ENCODE measurements at regions not wholly inside any gene's neighbourhood (a gene's known extent, or its start where the extent isn't known, plus 50 kb on each side); places are given as distances from the start of the nearest gene placed in this dataset.

DNA sequence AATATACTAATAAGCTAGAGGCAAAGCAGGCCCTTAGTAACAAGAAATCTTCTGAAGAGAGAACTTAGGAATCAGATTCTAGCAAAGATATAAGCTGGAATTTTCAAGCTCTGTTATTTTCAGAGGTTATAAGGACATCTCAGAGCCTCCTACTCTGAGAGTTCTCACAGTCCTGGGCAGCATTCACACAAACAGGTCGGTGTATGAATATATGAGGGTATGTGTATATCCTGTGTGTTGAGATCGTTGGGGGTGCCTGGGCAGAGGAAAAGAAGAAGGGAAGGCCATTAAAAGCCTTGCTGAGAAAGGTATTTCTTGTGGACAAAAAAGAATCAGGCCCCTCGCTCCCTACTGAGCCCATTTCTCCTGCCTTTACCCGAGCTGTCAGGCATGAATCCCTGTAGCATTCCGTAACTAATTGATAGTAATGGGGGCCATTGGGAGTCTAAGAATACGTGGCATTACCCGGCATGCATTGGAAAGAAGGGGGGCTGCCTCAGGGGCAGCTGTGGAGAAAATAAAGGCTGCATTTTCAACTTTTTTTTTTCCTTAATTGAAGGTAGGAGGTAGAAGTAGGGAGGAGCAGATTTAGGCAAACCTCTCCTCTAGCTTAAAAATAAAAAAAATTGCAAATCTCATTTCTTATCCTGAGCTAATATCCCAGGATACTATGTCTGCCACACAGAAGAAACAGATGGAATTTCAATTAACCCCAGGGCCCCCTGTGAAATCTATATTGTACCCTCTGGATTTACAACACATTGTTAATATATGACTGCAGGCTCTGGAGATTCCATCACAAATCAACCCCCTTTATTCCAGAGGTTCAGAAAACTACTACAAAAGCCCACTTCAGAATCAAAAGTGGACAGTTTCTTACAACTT lies 103.8 kb downstream of the GTPBP8 start:
- DNase-seq = no peak

- no peak for DNase-seq
Observed at GRCh38 chr3:113096188-113096892, 105.6 kb downstream of the GTPBP8 start.

DNA sequence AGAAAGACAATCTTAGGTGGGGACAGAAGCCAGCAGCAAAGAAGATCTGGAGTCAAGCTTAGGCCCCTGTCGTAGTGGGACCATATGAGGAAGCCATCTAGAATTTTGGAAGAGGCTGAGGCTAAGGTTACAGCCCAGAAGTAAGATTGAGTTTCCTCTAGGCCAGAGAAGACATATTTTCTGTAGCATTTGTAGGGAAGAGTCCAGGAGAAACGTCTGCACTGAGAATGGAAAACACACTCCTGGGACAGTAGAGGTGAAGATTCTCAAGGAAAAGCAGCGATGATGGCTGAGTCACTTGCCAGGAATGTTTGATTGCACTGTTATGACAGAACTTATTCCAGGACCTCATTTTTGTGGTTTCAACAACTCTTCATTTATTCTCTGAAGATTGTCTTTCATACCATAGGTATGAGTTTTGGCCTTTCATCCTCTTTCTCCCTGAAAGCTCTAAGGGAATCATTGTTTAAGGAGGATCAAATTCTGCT lies 107.2 kb downstream of the GTPBP8 start:
- no peak for DNase-seq

DNA sequence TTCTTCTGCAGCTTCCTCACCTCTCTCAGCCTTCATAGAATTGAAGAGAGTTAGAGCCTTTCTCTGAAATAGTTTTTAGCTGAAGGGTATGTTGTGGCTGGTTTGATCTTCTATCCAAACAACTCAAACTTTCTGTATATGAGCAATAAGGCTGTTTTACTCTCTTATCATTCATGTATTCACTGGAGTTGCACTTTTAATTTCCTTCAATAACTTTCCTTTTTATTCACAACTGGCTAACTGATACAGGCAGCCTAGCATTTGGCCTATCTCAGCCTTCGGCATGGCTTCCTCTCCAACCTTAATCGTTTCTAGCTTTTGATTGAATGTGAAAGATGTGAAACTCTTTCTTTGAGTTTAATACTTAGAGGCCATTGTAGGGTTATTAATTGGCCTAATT lies 109.3 kb downstream of the GTPBP8 start:
- DNase-seq = no peak

DNA sequence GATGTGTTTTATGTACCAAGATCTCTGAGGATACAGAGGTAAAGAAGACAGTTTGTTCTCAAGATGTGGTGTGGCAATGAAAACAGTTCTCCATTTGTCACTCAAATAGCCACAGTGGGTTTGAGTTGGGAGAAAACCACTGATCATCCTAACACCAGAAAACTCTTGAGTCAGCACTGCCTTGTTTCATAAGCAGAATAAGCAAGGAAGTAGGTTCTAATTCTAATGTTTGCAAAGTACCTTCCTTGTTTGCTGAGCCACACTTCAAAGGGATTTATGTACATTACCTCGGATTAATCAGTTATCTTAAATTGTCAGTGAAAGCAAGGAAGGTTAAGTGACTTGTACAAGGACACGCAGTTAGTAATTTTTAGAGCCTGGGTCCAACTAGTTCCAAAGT lies 107.8 kb upstream of the BOC start:
- DNase-seq = no peak

DNA sequence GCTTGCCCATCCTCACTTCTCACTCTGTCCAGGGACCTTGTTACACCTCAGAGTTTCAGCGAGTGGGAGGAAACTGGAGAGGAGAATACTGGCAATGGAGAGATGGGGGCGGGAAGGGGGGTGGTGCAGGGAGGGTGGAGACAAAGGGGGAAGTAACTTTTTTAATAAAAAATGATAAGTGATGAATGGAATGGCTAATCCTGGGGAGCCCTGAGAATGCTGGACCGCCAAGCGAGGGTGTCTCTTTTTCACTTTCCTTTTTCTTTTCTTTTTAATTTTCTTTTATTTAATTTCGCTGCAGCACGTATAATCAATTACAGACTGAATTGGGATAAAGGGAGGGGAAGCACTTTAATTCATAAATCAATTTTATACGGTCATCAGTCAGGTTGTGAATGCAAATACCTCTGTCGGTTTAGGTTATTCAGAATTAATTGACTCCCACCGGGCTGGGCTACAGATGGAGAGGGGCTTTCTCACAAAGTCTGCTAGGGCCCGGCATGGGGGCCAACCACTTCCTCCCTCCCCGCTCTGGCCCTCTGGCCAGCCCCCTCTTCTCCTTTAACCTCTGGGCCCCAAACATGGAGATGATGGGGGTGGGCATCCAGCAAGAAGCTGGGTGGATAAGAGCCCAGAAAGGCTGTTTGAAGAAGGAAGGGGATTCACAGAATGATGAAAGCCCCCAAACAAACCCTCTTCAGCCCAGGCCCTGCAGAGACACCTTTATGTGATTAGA lies 106.8 kb upstream of the BOC start:
- no peak for DNase-seq

DNA sequence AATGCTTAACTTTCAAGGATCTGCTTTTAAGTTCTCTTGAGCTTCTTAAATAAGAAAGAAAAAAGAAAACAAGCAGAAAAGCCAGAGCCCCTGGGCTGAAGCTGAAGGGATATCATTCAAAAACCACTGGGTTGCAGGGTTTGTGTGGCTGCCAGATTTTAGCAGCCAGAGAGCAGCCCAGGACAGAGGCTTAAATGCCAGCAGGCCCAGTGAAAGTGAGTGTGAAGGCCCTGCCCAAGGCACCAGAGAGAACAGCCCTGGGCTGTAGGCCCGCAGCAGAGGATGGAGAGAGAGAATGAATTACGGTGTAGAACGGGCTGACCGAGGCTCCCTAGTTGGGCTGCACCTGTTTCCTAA lies 106.3 kb upstream of the BOC start:
- peak in 33 of 56 donors; percentile 1 to 72 (median 18) for DNase-seq

- DNase-seq = no peak
Observed at GRCh38 chr3:113105966-113106660, 105.2 kb upstream of the BOC start.

DNA sequence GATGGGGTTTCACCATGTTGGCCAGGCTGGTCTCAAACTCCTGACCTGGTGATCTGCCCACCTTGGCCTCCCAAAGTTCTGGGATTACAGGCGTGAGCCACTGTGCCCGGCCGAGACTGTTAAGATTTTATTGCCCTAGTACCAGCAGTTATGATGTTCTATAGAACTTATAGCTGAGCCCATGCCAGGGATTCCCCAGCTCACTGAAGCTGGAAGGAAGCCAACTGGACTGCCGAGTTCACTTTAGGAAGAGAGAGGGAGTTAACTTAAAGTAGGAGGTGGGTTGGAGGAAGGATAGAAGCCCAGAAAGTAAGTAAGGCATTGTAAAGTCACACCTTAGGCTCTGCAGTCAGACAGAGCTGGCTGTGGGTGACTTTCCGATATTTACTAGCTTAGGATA lies 101.1 kb upstream of the BOC start:
- DNase-seq = no peak

DNA sequence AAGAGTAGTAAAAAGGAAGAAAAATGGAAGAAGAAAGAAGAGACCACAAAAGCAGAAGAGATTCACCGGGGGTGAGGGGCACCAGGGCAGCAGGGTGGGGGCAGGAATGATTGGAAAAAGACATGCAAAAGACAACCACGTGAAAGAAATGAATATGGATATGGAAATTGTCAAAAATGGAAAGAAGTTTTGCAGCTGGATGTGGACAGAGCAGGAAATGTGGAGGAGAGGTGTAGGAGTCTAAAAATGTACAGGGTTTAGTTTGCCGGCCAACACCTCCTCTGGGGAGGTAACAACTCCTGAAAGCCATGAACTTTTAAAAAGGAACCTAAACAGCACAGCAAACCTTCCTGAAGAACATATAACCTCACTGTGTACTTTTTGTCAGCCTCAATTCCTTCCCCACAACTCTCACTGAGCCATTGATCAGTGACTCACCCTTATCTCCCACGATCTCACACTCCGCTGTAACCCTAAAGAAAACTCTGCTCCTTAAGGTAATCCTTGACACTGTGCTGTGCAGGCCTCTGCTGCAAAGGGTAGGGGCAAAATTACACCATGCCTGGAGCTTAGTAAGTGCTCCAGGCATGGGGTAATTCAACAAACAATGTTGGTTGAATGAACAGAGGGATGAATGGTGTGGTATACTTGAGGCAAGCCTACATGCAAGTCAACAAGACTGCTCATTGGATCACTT lies 100.2 kb upstream of the BOC start:
- DNase-seq = no peak

DNA sequence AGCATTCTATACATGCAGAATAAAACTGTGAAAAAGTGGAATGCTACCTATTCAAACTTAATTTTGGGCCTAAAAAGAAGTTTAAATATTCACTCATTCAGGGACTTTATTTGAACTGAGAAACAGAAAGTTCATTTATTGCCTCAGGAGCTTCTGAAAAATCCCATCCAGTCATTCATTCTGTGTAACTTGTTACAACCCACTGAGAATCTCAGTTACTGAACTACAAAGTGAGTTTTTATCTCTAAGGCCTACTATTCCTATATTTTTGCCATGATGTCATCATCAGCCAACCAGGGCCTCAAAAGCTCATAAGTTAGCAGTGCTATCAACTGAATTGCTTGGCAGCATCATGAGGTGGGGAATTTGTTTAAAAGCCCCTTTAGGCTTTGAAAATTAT lies 98.0 kb upstream of the BOC start:
- no peak for DNase-seq

GRCh38 chr3:113117511-113118234 lies 93.7 kb upstream of the BOC start:
- DNase-seq = no peak

DNA sequence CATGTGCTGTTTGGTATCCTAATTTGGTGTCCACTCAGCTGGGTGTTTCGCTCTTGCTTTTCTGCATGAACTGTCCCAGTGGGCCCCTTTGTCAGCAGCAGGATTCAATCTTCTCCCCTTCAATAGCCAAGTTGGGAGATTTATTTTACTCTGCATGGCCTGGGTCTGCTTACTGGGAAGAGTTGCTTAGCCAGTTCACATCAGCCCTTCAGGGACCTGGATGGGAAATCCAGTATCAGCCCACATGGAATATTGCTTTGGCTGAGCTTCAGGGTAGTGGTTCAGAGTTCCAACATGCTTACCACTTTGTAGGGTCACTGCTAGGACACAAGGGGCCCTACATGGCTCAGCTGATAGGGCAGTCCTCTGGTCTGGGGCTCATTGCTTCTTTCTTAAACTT lies 93.0 kb upstream of the BOC start:
- DNase-seq = no peak

DNA sequence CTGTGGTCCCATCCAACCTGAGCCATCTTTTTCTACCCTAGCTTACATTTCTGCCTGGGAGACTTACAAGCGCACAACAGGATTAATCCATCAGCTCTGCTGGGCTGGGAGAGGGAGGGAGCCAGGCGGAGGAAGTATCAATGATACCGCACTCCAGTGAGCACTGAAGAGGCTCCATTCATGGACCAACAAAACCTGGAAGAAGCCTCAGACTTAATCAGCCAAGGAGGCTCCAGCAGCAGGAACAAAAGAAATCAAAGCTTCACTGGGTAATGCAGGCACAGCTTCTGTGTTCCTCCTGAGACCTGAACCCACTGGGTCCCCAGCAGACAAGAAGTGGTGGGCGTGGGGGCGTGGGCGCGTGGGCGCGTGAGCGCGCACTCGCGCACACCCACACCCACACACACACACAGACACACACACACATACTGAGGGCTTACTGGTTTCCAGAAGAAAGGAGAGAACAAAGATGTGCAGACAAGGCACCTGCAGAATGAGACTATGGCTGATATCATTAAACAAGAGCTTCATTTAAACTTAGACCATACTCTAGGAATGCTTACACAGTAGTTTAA lies 87.0 kb upstream of the BOC start:
- no peak for DNase-seq

DNA sequence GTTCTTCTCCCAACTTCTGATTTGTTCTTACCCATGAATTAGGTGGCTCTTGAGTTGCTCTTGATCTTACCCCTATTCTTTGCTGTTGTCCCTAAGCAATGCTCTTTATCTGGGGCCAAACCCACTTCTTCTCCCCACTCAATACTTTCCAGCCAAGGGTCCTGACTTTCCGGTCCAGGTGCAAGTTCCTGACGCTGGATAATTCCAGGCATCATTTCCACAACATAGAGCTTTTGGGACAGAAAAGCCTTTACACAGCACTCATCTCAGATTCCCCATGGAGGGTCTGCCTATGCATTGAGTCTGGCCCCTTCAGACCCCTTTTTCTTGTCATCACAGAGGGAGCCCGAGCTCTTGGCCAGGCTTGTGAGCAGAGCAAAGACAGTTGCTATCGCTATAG lies 85.4 kb upstream of the BOC start:
- no peak for DNase-seq

- DNase-seq = no peak
Observed at GRCh38 chr3:113128386-113129015, 82.9 kb upstream of the BOC start.

GRCh38 chr3:113129168-113129567 lies 82.2 kb upstream of the BOC start:
- no peak for DNase-seq

- no peak for DNase-seq
Observed at GRCh38 chr3:113132571-113132996, 78.8 kb upstream of the BOC start.

- DNase-seq = no peak
Observed at GRCh38 chr3:113133140-113133539, 78.2 kb upstream of the BOC start.
